T-helper 1 cell treated with Interleukin-12 subunit alpha and Interleukin-12 subunit beta and Interleukin-4 antibody, amounts not matched to agents 30 μg/mL and 1 μg/mL, for 36 hours (primary cell): ENCODE measurements at regions not wholly inside any gene's neighbourhood (a gene's known extent, or its start where the extent isn't known, plus 50 kb on each side); places are given as distances from the start of the nearest gene placed in this dataset.

ENCODE experiments used
- H3K27ac Mint-ChIP-seq: one replicate; pipeline ENCODE4 v1.8.0; 2021; ENCODE audit warnings: mild to moderate bottlenecking, mixed read lengths
- H3K27me3 Mint-ChIP-seq: one replicate; pipeline ENCODE4 v1.8.0; 2021; ENCODE audit warnings: low read depth, mixed read lengths
- H3K36me3 Mint-ChIP-seq: one replicate; pipeline ENCODE4 v1.8.0; 2021; ENCODE audit warnings: low read depth, mixed read lengths
- H3K4me1 Mint-ChIP-seq: one replicate; pipeline ENCODE4 v1.8.0; 2021; ENCODE audit warnings: low read depth, mixed read lengths
- H3K4me3 Mint-ChIP-seq: one replicate; pipeline ENCODE4 v1.8.0; 2021; ENCODE audit warnings: mild to moderate bottlenecking, moderate library complexity, mixed read lengths
- H3K9me3 Mint-ChIP-seq: one replicate; pipeline ENCODE4 v1.8.0; 2021; ENCODE audit warnings: mixed read lengths

DNA sequence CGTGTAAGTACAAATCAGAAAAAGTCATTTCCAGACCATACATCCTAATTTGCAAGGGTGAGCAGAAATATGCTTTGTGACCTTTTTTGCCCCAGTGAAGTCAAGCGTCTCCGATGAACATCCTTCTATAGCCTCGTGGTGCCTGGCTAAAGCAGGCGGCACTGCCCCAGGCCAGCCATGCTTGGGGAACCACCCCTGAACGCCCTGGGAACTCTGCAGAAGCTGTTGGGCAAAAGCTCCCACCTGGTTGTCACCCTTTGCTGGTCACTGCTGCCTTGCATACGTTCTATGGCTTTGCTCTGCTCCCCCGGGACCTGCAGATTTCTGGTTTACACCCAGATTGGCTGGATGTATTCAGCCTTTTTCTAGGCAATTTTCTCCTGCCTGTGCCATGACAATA lies 256.4 kb downstream of the SS18 start:
- H3K36me3 Mint-ChIP-seq = no peaks in the 10 kb centered on the region
- no peak overlapping the region for H3K4me3 Mint-ChIP-seq
- H3K27ac Mint-ChIP-seq = no peak overlapping the region
- H3K4me1 Mint-ChIP-seq = no peaks in the 10 kb centered on the region
- H3K27me3 Mint-ChIP-seq = no peaks in the 10 kb centered on the region
- no peaks in the 10 kb centered on the region for H3K9me3 Mint-ChIP-seq

DNA sequence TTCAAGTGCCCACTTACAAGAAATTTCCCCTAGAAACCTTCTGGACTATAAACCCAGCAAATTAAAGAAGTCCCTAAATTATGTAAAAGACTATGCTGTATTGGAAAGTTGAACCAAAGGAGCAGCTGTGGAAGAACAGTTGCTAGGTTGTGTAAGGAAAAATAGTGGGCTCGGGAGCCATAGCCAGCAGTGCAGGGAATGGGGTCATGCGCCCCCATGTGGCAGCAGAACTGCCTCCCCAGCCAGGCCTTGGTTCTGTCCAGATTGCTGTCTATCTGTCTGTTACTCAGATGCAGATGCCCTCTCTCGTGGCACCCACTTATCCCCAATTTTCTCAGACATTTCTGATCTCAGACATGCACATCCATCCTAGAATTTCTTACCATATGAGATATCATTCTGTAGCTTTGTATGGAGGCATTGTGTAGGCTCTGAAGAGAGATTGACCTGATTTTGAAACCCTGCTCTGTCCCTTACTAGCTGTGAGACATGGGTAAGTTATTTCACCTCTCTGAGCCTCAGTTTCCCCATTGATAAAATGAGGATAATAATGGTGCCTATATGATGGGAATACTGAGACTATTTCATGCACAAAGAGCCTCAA lies 258.3 kb downstream of the SS18 start:
- Mint-ChIP-seq H3K27me3 (no peaks in the 10 kb centered on the region), H3K4me3 (no peak overlapping the region), H3K4me1 (no peaks in the 10 kb centered on the region), H3K27ac (no peak overlapping the region), H3K9me3 (no peaks in the 10 kb centered on the region), H3K36me3 (no peaks in the 10 kb centered on the region)

DNA sequence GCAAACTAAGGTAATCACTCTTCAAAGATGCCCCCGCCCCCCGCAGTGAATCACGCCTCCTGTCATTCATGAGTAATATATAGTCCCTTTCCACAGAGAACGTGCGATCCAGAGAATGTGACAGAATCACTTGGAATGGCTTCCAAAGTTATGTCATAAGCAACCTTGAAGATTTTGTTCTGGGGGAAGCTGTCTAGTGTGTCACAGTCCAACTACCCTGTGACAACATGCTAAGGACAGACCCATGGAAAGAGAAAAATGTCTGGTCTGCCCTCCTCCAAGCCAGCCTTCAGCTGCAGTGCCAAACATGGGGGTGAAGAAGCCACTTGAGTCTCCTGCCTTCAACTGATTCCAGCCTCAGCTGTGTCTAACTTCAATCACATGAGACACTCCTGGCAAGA lies 259.1 kb downstream of the SS18 start:
- H3K4me3 Mint-ChIP-seq = no peak overlapping the region

DNA sequence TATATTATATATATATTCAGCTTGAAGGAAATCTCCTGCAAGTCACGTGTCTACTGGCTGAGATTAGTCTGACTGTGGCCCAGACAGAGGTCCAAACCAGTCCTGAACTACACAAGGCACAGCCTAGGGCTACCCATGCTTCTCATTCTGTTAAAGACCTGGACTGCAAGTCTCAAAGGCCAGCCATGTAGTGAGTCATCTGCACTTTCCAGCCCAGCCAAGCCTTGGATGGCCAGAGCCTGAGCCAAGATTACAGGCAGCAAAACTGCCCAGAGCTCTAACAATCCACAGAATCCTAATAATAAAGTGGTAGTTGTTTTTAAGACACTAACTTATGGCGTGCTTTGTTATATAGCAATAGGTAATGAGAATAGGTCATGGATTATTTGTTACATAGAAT lies 259.6 kb downstream of the SS18 start:
- no peak overlapping the region for H3K27ac Mint-ChIP-seq
- no peaks in the 10 kb centered on the region for H3K9me3 Mint-ChIP-seq
- no peaks in the 10 kb centered on the region for H3K4me1 Mint-ChIP-seq
- H3K27me3 Mint-ChIP-seq = no peaks in the 10 kb centered on the region
- no peak overlapping the region for H3K4me3 Mint-ChIP-seq
- no peaks in the 10 kb centered on the region for H3K36me3 Mint-ChIP-seq

More for the DNA sequence above, 259.1 kb downstream of the SS18 start:
- Mint-ChIP-seq H3K27me3 (no peaks in the 10 kb centered on the region), H3K36me3 (no peaks in the 10 kb centered on the region), H3K27ac (no peak overlapping the region), H3K4me1 (no peaks in the 10 kb centered on the region), H3K9me3 (no peaks in the 10 kb centered on the region)

DNA sequence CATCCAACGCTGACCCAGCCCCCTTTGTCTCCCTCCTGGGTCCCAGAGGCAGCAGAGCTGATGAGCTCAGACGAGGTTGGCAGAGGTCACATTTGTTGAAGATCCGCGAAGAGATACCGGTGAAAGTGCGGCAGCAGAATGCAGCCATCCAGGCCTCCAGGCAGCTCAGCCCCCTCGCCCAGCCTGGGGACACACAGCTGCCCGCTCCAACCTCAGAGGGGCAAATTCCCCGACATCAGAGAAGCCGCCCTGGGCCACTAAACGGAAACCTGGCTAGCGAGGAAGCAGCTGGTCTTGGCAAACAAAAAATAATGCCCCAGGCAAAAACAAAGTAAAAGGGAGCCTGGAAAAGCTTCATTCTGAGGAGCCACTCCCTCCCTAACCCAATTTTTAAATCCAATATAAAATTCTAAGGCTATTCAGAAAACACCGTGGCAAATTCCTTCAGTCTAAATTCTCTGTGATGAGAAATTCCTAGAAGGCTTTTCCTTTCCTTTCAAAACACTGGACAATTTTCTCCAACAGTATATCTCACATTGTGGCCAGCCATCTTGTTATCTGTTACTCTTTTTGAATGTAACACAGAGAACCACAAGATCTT lies 262.4 kb downstream of the SS18 start:
- Mint-ChIP-seq H3K27ac (no peak overlapping the region), H3K4me1 (no peaks in the 10 kb centered on the region), H3K36me3 (no peaks in the 10 kb centered on the region), H3K4me3 (no peak overlapping the region), H3K9me3 (no peaks in the 10 kb centered on the region), H3K27me3 (no peaks in the 10 kb centered on the region)

DNA sequence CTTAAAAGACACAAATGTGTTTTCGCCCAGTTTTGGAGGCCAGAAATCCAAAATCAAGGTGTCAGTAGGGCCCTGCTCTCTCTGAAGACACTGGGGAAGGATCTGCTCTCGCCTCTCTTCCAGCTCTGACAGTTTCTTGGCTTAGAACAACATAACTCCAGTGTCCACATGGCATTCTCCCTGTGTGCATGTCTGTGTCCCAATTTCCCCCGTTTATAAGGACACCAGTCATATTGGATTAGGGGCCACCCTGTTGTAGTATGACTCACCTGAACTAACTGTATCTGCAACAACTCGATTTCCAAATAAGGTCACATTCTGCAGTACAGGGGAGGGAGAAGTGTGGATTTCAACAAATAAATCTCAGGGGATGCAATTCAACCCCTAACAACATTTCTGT lies 263.2 kb downstream of the SS18 start:
- H3K4me1 Mint-ChIP-seq = no peaks in the 10 kb centered on the region
- H3K9me3 Mint-ChIP-seq = no peaks in the 10 kb centered on the region
- H3K27ac Mint-ChIP-seq = no peak overlapping the region
- no peak overlapping the region for H3K4me3 Mint-ChIP-seq
- H3K27me3 Mint-ChIP-seq = peaks cover 3% of the 10 kb centered on the region
- H3K36me3 Mint-ChIP-seq = no peaks in the 10 kb centered on the region

DNA sequence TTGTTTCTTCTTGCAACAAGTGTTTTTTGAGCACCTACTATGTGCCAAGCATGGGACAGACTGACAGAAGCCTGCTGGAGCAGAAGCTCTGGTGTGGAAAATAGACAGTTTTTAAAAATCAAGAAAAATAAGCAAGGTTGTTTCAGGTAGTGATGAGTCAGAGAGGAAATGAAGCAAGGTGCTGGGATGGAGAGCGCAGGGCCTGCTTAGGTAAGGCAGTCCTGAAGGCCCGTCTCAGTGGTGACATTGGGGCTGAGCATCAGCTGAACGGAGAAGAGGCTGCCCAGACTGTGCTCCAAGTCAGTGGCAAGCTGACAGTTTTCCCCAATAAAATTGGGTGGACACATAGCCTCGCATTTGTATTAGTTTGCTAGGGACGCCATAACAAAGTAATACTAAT lies 263.6 kb downstream of the SS18 start:
- no peaks in the 10 kb centered on the region for H3K36me3 Mint-ChIP-seq
- peaks cover 3% of the 10 kb centered on the region for H3K27me3 Mint-ChIP-seq
- no peaks in the 10 kb centered on the region for H3K4me1 Mint-ChIP-seq
- no peak overlapping the region for H3K4me3 Mint-ChIP-seq
- no peaks in the 10 kb centered on the region for H3K9me3 Mint-ChIP-seq
- no peak overlapping the region for H3K27ac Mint-ChIP-seq

DNA sequence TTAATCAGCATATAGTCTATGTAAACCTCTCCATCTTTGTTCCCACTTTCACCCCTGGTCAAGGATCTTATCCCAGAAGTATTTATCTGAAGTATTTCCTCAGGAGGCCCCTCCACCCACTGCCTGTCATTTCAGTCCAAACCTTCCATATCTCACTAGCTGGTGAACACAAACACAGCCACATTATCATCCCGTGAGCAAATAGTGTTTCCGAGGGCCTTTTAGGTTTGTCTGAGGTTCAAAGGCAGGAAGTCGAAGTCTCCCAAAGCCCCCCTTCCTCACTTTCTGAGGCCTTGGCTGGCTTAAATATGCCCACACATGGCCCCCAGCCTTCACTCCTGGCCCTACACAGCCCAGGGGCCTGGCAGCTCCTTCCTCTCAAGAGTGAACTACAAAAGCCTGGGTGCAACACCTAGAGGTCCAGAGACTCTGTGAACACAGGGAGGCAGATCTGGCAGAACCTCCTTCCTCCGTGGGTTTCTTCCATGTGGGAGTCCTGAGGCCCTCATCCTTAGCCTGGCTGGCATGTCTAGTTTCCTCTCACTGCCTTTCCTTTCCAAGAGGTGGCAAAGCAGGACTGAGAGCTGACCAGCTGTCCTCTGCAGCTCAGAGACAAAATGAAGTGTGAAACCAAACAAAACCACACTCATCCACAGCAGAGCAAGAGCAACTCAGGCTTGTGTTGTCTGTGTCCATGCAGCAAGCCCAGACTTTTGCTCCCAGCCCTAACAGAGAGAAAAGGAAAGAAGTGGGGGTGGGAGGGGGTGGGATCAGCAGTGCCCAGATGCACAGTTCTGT lies 264.2 kb downstream of the SS18 start:
- Mint-ChIP-seq H3K27me3 (peaks cover 7% of the 10 kb centered on the region), H3K4me1 (no peaks in the 10 kb centered on the region), H3K27ac (no peak overlapping the region), H3K36me3 (no peaks in the 10 kb centered on the region), H3K4me3 (no peak overlapping the region), H3K9me3 (no peaks in the 10 kb centered on the region)

DNA sequence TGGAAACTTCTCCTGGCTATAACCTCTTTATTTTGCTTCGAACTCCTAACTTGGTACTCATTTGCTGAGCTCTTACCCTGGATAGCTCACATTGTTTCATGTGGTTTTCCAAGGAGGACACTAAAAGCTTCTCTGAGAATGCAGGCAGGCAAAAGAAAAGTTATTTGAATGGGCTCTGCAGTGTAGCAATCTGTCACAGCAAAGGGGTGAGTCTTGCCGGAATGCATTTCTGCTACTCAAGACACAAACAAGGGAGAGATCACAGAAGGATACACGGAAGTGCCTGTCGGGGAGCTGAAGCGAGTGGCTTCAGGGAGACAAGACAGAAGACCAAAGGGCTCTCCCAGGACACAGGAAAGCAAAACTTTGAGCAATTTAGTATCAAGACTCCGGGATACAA lies 265.4 kb downstream of the SS18 start:
- Mint-ChIP-seq H3K27ac (no peak overlapping the region), H3K27me3 (peaks cover 7% of the 10 kb centered on the region)

DNA sequence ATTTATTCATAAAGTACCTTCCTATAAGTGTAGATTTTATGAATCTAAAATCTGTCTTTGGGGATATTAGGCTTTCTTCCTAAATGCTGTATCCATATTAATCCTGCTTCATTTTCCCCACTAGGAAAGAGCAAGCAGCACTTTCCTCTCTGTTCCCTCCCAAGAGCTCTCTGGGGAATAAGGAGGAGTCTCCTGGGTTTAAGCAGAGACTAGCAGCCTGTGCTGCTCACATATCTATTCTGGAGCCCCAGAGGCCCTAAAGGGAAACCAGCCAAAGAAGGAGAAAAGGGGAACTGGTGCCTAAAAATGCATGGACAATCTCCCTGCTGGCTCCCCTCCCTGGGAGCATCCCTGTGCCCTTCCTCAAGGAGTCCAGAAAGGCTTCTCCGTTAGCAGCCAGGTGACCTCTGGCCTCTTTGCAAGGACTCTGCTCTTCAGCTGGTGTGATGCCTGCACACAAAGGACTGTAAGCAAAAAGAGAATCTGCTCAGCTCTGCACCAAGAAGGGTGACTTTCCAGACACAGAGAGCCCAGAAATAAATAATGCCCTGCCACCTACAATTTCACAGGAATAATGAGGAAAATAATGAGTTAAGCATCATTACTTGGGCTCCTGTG lies 270.6 kb downstream of the SS18 start:
- H3K36me3 Mint-ChIP-seq = no peaks in the 10 kb centered on the region
- H3K9me3 Mint-ChIP-seq = no peaks in the 10 kb centered on the region
- no peak overlapping the region for H3K4me3 Mint-ChIP-seq
- H3K4me1 Mint-ChIP-seq = peaks cover 5% of the 10 kb centered on the region
- peaks cover 7% of the 10 kb centered on the region for H3K27me3 Mint-ChIP-seq
- no peak overlapping the region for H3K27ac Mint-ChIP-seq

More for the DNA sequence above, 265.4 kb downstream of the SS18 start:
- Mint-ChIP-seq H3K4me3 (no peak overlapping the region), H3K4me1 (no peaks in the 10 kb centered on the region), H3K9me3 (no peaks in the 10 kb centered on the region), H3K36me3 (no peaks in the 10 kb centered on the region)

DNA sequence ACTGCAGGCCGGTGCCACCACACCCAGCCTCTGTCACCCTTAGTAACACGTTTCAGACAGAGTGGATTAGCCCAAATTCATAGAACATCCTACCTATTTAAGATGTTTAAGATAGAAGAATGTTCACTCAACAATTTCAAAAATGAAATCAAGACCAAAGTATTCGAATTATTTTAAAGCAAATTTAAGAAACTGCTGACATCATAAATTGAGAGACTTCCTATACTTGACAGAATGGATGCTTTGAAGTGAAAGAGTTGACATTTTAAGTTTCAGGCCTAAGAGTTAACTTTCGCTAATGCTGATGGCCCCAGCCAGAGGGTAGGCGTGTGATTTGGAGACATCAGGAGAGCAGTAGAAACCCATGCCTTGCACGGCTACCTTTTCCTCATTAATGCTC lies 271.9 kb downstream of the SS18 start:
- Mint-ChIP-seq H3K27ac (no peak overlapping the region), H3K4me1 (peaks cover 5% of the 10 kb centered on the region), H3K27me3 (peaks cover 7% of the 10 kb centered on the region), H3K36me3 (no peaks in the 10 kb centered on the region), H3K4me3 (no peak overlapping the region), H3K9me3 (no peaks in the 10 kb centered on the region)

DNA sequence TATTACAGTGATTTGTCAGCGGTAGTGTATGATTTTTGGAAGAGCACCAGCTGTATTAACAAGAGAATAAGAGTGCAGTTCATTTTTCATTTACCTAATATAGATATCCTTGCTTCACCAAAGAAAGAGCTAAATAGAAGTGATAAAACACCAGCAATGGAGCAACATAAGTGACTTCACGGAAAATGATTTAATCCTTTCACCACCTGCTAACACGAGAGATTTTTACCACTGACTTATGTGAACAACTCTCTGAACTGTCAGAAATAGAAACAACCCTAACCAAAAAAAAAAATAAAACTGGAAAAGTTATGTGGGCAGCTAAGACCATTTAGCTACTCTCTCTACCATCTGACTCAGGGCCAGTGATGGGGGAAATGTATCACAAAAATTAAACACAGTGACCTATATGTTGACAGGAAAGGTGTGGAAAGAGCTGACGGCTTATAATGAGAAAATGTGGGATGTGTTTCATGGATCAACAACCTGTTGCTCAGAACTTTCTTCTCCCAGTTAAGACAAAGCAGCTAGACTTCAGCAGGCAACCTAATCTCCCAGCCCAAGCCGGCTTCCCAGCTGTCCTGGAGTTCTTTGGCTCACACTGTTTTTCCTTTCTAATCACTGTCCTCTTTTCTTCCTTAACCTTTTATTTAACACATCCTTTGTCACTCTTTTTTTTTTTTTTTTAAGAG lies 272.7 kb downstream of the SS18 start:
- H3K4me3 Mint-ChIP-seq = no peak overlapping the region
- peaks cover 5% of the 10 kb centered on the region for H3K4me1 Mint-ChIP-seq
- no peaks in the 10 kb centered on the region for H3K9me3 Mint-ChIP-seq
- H3K27ac Mint-ChIP-seq = no peak overlapping the region
- H3K36me3 Mint-ChIP-seq = no peaks in the 10 kb centered on the region
- peaks cover 7% of the 10 kb centered on the region for H3K27me3 Mint-ChIP-seq

DNA sequence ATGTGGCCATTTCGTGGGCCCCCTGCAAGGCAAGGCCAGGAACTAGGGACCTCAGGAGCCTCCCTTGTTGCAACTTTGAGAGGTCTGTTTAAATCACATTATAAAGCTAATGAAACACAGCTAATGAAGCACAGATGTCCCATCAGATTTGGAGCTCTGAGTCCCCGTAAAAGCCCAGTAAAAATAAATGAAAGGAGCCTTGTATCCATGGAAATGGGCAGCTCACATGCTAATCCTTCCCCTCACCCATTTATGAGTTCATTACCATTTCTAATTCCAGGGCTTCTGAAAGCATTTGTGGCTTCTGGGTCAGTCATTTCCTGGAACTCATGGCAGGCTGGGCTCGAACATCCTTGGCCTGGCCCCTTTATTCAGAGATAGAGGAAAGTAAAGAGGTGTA lies 274.8 kb downstream of the SS18 start:
- Mint-ChIP-seq H3K27ac (no peak overlapping the region), H3K4me1 (peaks cover 5% of the 10 kb centered on the region), H3K27me3 (no peaks in the 10 kb centered on the region), H3K9me3 (no peaks in the 10 kb centered on the region), H3K4me3 (no peak overlapping the region), H3K36me3 (no peaks in the 10 kb centered on the region)

DNA sequence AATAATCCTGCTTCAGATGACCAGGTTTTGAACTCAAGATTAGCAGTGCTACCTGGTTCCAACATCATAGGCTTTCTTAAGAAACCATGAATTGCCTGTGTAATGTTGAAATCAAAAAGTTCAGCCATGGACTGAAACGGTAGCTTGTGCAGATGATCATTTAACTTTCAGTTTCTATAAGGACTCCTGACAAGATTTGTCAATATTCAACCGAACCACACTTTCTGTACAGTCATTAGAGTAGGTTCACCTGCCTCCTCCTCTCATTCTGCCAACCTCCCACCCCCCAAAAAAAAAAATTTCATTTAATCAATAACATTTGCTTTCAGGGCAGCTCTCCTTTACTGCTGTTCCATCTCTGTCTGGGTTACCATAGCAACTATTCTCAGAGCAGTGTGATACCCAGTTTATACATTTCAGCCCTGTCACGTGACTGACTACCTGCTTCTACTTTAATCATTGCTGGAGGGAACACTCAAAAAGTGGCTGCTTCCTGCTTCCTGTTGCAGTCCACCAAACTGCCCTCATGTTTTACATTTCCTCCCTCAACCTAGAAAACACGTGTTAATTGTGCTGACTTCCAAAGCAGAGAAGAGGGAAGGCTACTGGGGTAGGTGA lies 275.5 kb downstream of the SS18 start:
- peaks cover 5% of the 10 kb centered on the region for H3K4me1 Mint-ChIP-seq

More for the DNA sequence above, 275.5 kb downstream of the SS18 start:
- Mint-ChIP-seq H3K4me3 (no peak overlapping the region), H3K9me3 (no peaks in the 10 kb centered on the region), H3K36me3 (no peaks in the 10 kb centered on the region), H3K27ac (no peak overlapping the region), H3K27me3 (no peaks in the 10 kb centered on the region)
